ENCODE measurements at regions not wholly inside any gene's neighbourhood (a gene's known extent, or its start where the extent isn't known, plus 50 kb on each side); places are given as distances from the start of the nearest gene placed in this dataset.
"Not testable (repeated sequence)": the region's sequence is repeated elsewhere in the genome, so short reads cannot be mapped to it uniquely, and the experiment has no call there.

- Mint-ChIP-seq H3K36me3 (ENCODE audit: low read depth) (no peaks in the 10 kb centered on the region), H3K9me3 (ENCODE audit: low read depth) (no peaks in the 10 kb centered on the region), H3K27me3 (ENCODE audit: low read depth) (no peaks in the 10 kb centered on the region), H3K27ac (ENCODE audit: unreplicated experiment) (no peak overlapping the region), H3K4me3 (ENCODE audit: unreplicated experiment) (no peak overlapping the region), H3K4me1 (ENCODE audit: low read depth) (no peaks in the 10 kb centered on the region)
- no peak for TF ChIP-seq CTCF (IDR thresholded peaks at IDR 0.05)
- no peak for DNase-seq (ENCODE audit: low spot score)
Measured at GRCh38 chr17:62150471-62150870, 85.4 kb upstream of the MED13 start.

- H3K9me3 Mint-ChIP-seq (ENCODE audit: low read depth) = no peaks in the 10 kb centered on the region
- no peak for TF ChIP-seq CTCF (IDR thresholded peaks at IDR 0.05)
- no peaks in the 10 kb centered on the region for H3K27me3 Mint-ChIP-seq (ENCODE audit: low read depth)
- no peaks in the 10 kb centered on the region for H3K36me3 Mint-ChIP-seq (ENCODE audit: low read depth)
- no peak for DNase-seq (ENCODE audit: low spot score)
- H3K27ac Mint-ChIP-seq (ENCODE audit: unreplicated experiment) = no peak overlapping the region
- H3K4me1 Mint-ChIP-seq (ENCODE audit: low read depth) = no peaks in the 10 kb centered on the region
- H3K4me3 Mint-ChIP-seq (ENCODE audit: unreplicated experiment) = no peak overlapping the region
Measured at GRCh38 chr17:62149961-62150360, 84.9 kb upstream of the MED13 start.

- Mint-ChIP-seq H3K9me3 (ENCODE audit: low read depth) (peaks cover 3% of the 10 kb centered on the region), H3K27ac (ENCODE audit: unreplicated experiment) (no peak overlapping the region), H3K36me3 (ENCODE audit: low read depth) (no peaks in the 10 kb centered on the region), H3K4me3 (ENCODE audit: unreplicated experiment) (no peak overlapping the region), H3K4me1 (ENCODE audit: low read depth) (no peaks in the 10 kb centered on the region), H3K27me3 (ENCODE audit: low read depth) (no peaks in the 10 kb centered on the region)
- DNase-seq (ENCODE audit: low spot score) = no peak
- TF ChIP-seq CTCF (IDR thresholded peaks at IDR 0.05) = no peak
Measured at GRCh38 chr17:62147284-62147683, 82.2 kb upstream of the MED13 start.

- no peak for DNase-seq (ENCODE audit: low spot score)
Measured at GRCh38 chr17:62140836-62141235, 75.8 kb upstream of the MED13 start.

GRCh38 chr17:62140376-62140775, 75.3 kb upstream of the MED13 start:
- TF ChIP-seq CTCF (IDR thresholded peaks at IDR 0.05) = no peak
- Mint-ChIP-seq H3K27ac (ENCODE audit: unreplicated experiment) (no peak overlapping the region), H3K36me3 (ENCODE audit: low read depth) (no peaks in the 10 kb centered on the region), H3K9me3 (ENCODE audit: low read depth) (peaks cover 3% of the 10 kb centered on the region), H3K4me3 (ENCODE audit: unreplicated experiment) (no peak overlapping the region), H3K4me1 (ENCODE audit: low read depth) (no peaks in the 10 kb centered on the region), H3K27me3 (ENCODE audit: low read depth) (no peaks in the 10 kb centered on the region)
- DNase-seq (ENCODE audit: low spot score) = no peak

More at GRCh38 chr17:62140836-62141235, 75.8 kb upstream of the MED13 start:
- no peak overlapping the region for H3K27ac Mint-ChIP-seq (ENCODE audit: unreplicated experiment)
- no peaks in the 10 kb centered on the region for H3K36me3 Mint-ChIP-seq (ENCODE audit: low read depth)
- peaks cover 3% of the 10 kb centered on the region for H3K9me3 Mint-ChIP-seq (ENCODE audit: low read depth)
- no peak overlapping the region for H3K4me3 Mint-ChIP-seq (ENCODE audit: unreplicated experiment)
- no peaks in the 10 kb centered on the region for H3K27me3 Mint-ChIP-seq (ENCODE audit: low read depth)
- no peaks in the 10 kb centered on the region for H3K4me1 Mint-ChIP-seq (ENCODE audit: low read depth)
- TF ChIP-seq CTCF (IDR thresholded peaks at IDR 0.05) = no peak

- not testable (repeated sequence) for H3K4me1 Mint-ChIP-seq (ENCODE audit: low read depth); DNase-seq (ENCODE audit: low spot score); H3K4me3 Mint-ChIP-seq (ENCODE audit: unreplicated experiment); H3K27ac Mint-ChIP-seq (ENCODE audit: unreplicated experiment); H3K36me3 Mint-ChIP-seq (ENCODE audit: low read depth); H3K9me3 Mint-ChIP-seq (ENCODE audit: low read depth); H3K27me3 Mint-ChIP-seq (ENCODE audit: low read depth)
Measured at GRCh38 chr17:62139690-62140354, 74.7 kb upstream of the MED13 start.
